ENCODE measurements at regions not wholly inside any gene's neighbourhood (a gene's known extent, or its start where the extent isn't known, plus 50 kb on each side); places are given as distances from the start of the nearest gene placed in this dataset.
"Not testable (repeated sequence)": the region's sequence is repeated elsewhere in the genome, so short reads cannot be mapped to it uniquely, and the experiment has no call there.

- TF ChIP-seq, protein P1, sequence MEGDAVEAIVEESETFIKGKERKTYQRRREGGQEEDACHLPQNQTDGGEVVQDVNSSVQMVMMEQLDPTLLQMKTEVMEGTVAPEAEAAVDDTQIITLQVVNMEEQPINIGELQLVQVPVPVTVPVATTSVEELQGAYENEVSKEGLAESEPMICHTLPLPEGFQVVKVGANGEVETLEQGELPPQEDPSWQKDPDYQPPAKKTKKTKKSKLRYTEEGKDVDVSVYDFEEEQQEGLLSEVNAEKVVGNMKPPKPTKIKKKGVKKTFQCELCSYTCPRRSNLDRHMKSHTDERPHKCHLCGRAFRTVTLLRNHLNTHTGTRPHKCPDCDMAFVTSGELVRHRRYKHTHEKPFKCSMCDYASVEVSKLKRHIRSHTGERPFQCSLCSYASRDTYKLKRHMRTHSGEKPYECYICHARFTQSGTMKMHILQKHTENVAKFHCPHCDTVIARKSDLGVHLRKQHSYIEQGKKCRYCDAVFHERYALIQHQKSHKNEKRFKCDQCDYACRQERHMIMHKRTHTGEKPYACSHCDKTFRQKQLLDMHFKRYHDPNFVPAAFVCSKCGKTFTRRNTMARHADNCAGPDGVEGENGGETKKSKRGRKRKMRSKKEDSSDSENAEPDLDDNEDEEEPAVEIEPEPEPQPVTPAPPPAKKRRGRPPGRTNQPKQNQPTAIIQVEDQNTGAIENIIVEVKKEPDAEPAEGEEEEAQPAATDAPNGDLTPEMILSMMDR (conservative IDR thresholded peaks at IDR 0.05; ENCODE audit: low read depth), result no peak
- H3K27ac ChIP-seq, result no peak overlapping the region
- ChIA-PET POLR2A (ENCODE audit: low non-redundant PET) (no interaction called here), CTCF (interaction anchor here (0.5 kb wide), 1 partner anchor 706 kb away, joined by 3 read pairs; no protein-coding TSS in a partner anchor)
- no peak for DNase-seq (ENCODE audit: low spot score)
Observed at GRCh38 chr13:44643256-44643655, 67.1 kb upstream of the TSC22D1 start.

DNA sequence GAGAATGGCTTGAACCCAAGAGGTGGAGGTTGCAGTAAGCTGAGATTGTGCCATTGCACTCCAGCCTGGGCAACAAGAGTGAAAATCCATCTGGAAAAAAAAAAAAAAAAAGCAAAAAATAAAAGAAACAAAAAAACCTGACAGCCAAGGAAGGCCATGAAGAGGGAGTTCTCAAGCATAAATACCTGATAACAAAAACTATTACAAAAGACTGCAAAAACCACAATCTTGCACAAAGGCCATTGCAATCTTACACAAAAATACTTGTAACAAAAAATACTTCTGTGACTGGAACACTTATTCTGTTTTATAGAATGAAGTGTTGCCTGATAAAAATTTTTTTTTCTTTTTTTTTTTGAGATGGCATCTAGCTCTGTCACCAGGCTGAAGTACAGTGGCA lies 61.5 kb upstream of the TSC22D1 start:
- POLR2A ChIA-PET (ENCODE audit: low non-redundant PET), result no interaction called here

GRCh38 chr13:44629465-44630183 lies 53.5 kb upstream of the TSC22D1 start:
- TF ChIP-seq, protein P1 (conservative IDR thresholded peaks at IDR 0.05; ENCODE audit: low read depth), result no peak
- H3K27ac ChIP-seq, result no peak overlapping the region
- POLR2A ChIA-PET (ENCODE audit: low non-redundant PET), result no interaction called here
- DNase-seq (ENCODE audit: low spot score), result no peak
- CTCF ChIA-PET, result no interaction called here

More for the DNA sequence above, 61.5 kb upstream of the TSC22D1 start:
- CTCF ChIA-PET, result no interaction called here
- TF ChIP-seq, protein P1 (conservative IDR thresholded peaks at IDR 0.05; ENCODE audit: low read depth), result no peak
- no peak overlapping the region for H3K27ac ChIP-seq
- DNase-seq (ENCODE audit: low spot score), result no peak

DNA sequence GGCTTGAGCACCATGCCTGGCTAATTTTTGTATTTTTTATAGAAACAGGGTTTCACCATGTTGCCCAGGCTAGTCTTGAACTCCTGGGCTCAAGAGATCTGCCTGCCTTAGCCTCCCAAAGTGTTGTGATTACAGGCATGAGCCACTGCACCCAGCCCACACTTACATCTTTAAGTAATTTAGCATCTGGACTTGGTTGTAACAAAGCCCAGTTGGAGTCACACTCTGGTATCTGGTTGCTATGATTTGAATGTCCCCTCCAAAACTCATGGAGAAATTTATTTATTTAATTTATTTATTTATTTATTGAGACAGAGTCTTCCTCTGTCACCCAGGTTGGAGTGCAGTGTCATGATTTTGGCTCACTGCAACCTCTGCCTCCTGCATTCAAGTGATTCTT lies 52.7 kb upstream of the TSC22D1 start:
- DNase-seq (ENCODE audit: low spot score); H3K27ac ChIP-seq; POLR2A ChIA-PET (ENCODE audit: low non-redundant PET): not testable (repeated sequence)
- CTCF ChIA-PET, result interaction anchor here (0.6 kb wide), 1 partner anchor 50 kb away, joined by 4 read pairs; no protein-coding TSS in a partner anchor

- TF ChIP-seq, protein P1 (conservative IDR thresholded peaks at IDR 0.05; ENCODE audit: low read depth), result no peak
- H3K27ac ChIP-seq, result no peak overlapping the region
- POLR2A ChIA-PET (ENCODE audit: low non-redundant PET), result no interaction called here
- CTCF ChIA-PET, result no interaction called here
- no peak for DNase-seq (ENCODE audit: low spot score)
Observed at GRCh38 chr13:44627441-44627840, 51.3 kb upstream of the TSC22D1 start.

GRCh38 chr13:44626176-44626575 lies 50.0 kb upstream of the TSC22D1 start:
- DNase-seq (ENCODE audit: low spot score), result no peak
- ChIA-PET POLR2A (ENCODE audit: low non-redundant PET) (no interaction called here), CTCF (interaction anchor here (0.6 to 0.8 kb wide), 6 partner anchors 108 to 359 kb away, joined by 3 to 6 read pairs (median 4); no protein-coding TSS in a partner anchor)
- TF ChIP-seq, protein P1 (conservative IDR thresholded peaks at IDR 0.05; ENCODE audit: low read depth), result no peak
- no peak overlapping the region for H3K27ac ChIP-seq
